GM18507 (cell line): ENCODE measurements at regions not wholly inside any gene's neighbourhood (a gene's known extent, or its start where the extent isn't known, plus 50 kb on each side); places are given as distances from the start of the nearest gene placed in this dataset.
"Not testable (repeated sequence)": the region's sequence is repeated elsewhere in the genome, so short reads cannot be mapped to it uniquely, and the experiment has no call there.

Experiments used
- DNase-seq: peaks from one replicate; pipeline ENCODE4 v3.0.0; 2011; ENCODE audit warnings: low read depth; ENCODE audit not compliant: insufficient read length; ENCODE audit errors: extremely low spot score
- FAIRE-seq: peaks from 2 replicates; lab custom pipeline; 2011; peaks lifted over from hg19 to GRCh38; lab: Jason Lieb, UNC

GRCh38 chr13:64090311-64090710 is 2674.7 kb upstream of the PCDH20 start:
- DNase-seq (no peak), FAIRE-seq (no peak)

- FAIRE-seq (no peak), DNase-seq (no peak)
Measured at GRCh38 chr13:64088491-64088890, 2672.8 kb upstream of the PCDH20 start.

GRCh38 chr13:64087624-64088023 is 2672.0 kb upstream of the PCDH20 start:
- no peak for DNase-seq
- FAIRE-seq = no peak

- no peak for DNase-seq
- no peak for FAIRE-seq
Measured at GRCh38 chr13:64083811-64084210, 2668.2 kb upstream of the PCDH20 start.

DNA sequence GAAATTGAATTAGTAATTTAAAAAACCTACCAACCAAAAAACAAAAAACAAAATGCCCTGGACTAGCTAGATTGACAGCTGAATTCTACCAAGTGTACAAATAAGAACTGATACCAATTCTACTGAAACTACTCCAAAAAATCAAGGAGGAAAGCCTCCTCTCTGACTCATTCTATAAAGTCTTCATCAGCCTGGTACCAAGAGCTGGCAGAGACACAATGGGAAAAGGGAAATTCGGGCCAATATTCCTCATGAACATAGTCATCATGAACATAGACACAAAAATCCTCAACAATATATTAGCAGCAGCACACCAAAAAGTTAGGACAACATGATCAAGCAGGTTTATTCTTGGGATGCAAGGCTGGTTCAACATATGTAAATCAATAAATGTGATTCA is 2667.7 kb upstream of the PCDH20 start:
- FAIRE-seq (no peak), DNase-seq (no peak)

DNA sequence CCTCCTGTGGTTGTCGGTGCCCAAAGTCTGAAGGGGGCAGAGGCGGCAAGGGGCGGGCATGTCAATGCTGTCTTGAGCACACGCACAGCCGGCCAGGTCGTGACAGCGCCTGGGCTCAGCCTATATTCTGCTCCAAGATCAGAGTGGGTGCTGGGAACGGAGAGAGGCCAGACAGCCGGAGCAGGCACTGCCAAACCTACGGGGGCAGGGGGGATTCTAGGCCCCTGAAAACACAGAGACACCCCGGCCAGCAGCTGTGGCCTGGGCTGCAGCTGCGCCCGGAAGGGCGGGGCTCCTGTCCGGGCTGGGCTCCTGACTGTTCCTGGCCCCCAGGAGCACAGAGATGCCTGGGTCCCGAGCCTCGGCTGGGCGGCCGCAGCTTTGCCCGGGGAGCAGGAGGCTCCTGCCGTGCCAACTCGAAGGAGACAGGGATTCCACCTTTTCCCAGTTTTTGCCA is 2662.9 kb upstream of the PCDH20 start:
- DNase-seq = no peak
- FAIRE-seq = no peak

GRCh38 chr13:64078025-64078424 is 2662.4 kb upstream of the PCDH20 start:
- DNase-seq (no peak), FAIRE-seq (no peak)

GRCh38 chr13:64077132-64077835 is 2661.6 kb upstream of the PCDH20 start:
- not testable (repeated sequence) for FAIRE-seq

DNA sequence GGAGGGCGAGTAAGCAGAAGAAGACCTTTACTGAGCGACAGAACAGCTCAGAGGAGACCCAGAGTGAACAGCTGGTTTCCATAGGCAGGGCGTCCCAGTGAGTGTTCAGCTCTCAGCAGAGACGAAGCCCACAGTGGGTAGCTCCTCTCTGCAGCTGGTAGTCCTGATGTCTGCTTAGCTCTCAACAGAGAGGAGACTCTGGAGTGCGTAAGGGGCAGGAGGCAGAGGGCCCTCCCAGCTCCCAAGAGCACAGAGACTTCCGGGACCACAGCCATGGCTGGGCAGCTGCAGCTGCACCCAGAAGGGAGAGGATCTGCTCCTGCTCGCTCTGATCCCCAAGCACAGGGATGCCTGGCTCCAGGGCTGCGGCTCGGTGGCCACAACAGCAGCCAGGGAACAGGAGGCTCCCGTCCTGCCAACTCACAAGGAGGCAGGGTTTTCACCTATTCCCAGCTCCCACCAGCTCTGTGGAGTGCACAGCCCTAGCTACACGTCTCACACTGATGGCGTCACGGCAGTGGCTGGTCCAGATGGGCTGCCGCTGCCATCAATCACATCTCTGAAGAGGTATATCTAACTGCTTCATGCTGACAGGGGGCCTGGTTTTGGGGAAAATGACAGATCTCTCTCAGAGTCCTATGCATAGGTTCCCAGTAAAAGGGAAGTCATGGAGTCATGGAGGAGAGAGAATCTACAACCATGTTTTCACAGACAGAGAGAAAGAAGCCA is 2660.1 kb upstream of the PCDH20 start:
- FAIRE-seq = no peak
- no peak for DNase-seq

More at GRCh38 chr13:64077132-64077835, 2661.6 kb upstream of the PCDH20 start:
- DNase-seq = not testable (repeated sequence)

GRCh38 chr13:64074971-64075474 is 2659.4 kb upstream of the PCDH20 start:
- DNase-seq = no peak
- FAIRE-seq = no peak

DNA sequence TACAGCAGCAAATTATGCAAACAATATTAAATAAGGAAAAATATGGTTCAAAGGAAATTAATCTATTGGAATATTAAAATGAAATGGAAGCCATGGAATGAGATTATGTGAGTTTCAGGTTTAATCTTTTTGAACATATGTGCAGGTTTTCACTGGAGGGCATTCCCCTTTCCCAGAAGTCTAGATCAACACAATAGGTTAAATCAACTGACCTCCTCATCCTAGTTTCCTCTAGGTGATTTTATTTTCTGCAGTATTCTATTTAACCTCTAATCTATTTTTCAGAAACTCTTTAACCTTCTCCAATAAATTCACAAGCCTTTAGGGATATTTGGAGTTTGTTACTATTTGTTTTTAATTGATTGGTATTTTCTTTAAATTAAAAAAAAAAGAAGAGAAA is 2657.6 kb upstream of the PCDH20 start:
- FAIRE-seq = no peak
- DNase-seq = no peak

DNA sequence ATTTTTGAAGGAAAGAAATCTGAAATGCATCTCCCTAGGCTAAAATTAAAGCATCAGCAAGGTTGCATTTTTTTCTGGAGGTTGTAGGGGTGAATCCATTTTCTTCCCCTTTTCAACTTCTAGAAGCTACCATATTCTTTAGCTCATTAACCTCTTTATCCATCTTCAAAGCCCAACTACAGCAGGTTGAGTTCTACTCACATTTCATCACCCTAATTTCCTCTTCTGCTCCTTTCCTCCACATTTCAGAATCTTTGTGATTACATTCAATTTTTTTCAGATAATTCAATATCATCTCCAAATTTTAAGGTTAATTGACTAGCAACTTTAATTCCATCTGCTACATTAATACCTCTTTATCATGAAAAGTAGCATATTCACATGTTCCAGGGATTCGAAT is 2655.7 kb upstream of the PCDH20 start:
- FAIRE-seq = no peak
- DNase-seq = no peak

DNA sequence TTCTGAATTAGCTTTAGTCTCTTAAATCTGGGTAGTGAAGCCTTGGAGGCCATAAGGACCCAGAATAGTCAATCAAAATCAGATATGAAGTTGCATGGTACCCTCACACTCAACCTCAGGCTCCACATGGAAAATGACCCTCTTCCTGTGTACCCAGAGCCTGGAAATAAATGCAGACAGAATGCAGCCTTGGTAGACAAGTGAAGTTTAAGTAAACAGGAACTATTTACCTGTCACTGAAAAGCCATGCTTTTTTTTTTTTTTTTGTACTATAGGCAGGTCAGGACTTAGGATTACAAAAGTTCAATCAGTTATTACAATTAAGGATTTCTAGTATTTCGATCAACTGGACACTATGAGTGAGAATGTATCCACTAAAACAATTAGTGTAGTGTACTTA is 2654.2 kb upstream of the PCDH20 start:
- no peak for DNase-seq
- FAIRE-seq = no peak

- DNase-seq = no peak
- no peak for FAIRE-seq
Measured at GRCh38 chr13:64066711-64067110, 2651.1 kb upstream of the PCDH20 start.

DNA sequence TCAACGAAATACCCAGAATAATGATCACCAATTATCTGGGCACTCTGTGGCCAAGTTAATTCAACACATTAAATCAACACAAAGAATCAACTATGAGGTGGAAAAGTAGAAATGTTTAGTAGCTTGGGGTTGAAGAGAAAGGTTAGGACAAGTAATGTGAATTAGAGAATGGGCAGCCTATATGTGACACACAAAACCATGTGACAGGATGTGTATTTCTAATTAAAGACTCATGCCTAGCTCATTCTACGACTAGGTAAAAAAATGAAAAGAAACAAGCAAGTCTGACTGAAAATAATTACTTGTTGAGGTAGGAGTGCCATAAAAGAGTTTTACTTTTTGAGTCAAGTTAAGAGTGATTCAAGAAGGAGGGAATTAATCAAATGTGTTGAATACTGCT is 2646.0 kb upstream of the PCDH20 start:
- FAIRE-seq = no peak

GRCh38 chr13:64057372-64058020 is 2641.8 kb upstream of the PCDH20 start:
- DNase-seq = no peak

More for the DNA sequence above, 2646.0 kb upstream of the PCDH20 start:
- no peak for DNase-seq

DNA sequence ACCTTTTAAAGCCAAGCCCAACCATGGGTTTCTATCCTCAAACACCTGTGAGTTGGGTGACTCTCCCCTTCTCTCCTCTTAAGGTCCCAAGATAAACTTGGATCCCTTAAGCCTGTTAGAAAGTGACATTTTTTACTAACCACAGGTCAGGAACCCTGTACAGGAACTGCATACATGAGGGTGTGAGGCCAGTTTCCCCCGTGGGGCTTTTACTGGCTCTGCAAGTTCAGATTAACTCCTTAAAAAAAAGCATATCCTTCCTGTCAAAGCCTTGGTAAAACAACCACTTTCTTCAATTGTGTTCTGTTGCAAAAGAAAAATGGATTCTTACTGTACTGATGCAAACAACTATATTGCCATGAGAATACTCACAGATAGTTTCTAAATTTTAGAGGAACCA is 2638.7 kb upstream of the PCDH20 start:
- no peak for FAIRE-seq

More at GRCh38 chr13:64057372-64058020, 2641.8 kb upstream of the PCDH20 start:
- FAIRE-seq = no peak

GRCh38 chr13:64052521-64052920 is 2636.9 kb upstream of the PCDH20 start:
- no peak for FAIRE-seq

More for the DNA sequence above, 2638.7 kb upstream of the PCDH20 start:
- no peak for DNase-seq

DNA sequence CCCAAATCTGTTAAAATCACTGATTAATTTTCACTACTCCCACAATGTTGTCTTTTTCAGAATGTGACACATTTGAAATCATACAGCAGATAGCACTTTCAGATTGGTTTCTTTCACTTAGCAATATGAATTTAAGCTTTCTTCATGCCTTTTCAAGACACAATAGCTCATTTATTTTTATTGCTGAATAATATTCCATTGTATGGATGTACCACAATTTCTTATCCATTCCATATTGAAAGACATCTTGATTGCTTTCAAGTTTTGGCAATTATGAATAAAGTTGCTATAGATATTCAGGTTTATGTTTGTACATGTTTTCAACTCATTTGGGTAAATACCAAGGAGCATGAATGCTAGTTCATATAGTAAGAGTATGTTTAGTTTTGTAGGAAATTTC is 2635.6 kb upstream of the PCDH20 start:
- FAIRE-seq (no peak), DNase-seq (no peak)

More at GRCh38 chr13:64052521-64052920, 2636.9 kb upstream of the PCDH20 start:
- DNase-seq = no peak

GRCh38 chr13:64041296-64041695 is 2625.6 kb upstream of the PCDH20 start:
- no peak for FAIRE-seq

More at GRCh38 chr13:64041296-64041695, 2625.6 kb upstream of the PCDH20 start:
- no peak for DNase-seq
